Head of caudate nucleus (tissue), 42 donors: ENCODE measurements at regions not wholly inside any gene's neighbourhood (a gene's known extent, or its start where the extent isn't known, plus 50 kb on each side); places are given as distances from the start of the nearest gene placed in this dataset.

ENCODE experiments used
- DNase-seq, 42 donors: peaks; one replicate each; pipeline versions ENCODE4 v3.0.0 to v3.0.0-alpha.2; 2020 to 2021; ENCODE audit warnings: mixed read lengths in 7 of 42
- intact Hi-C: fragments of 100-400 bp; cut with DNase I; formaldehyde crosslinking; loops from one replicate; pipeline ENCODE4 v1.15.0; 2022

DNA sequence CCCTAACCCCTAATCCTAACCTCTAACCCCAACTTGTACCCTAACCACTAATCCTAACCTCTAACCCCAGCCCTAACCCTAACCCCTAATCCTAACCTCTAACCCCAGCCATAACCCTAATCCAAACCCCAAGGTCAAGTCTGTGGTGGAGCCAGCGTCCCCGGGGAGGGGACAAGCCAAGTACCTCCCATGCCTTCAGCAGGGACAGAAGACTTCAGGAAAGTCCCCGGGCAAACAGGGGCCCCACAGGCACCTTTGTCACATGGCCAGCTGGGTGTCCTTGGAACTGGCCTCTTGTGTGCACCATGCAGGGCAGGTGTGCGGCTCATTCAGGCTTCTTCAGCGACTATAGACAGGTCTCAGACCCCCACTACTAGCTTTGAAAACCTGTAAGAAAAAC, 555.8 kb downstream of the BRD1 start:
- DNase-seq: peak in 4 of 42 donors; percentile 3 to 13 (median 8)
- intact Hi-C loops: no loop called here

DNA sequence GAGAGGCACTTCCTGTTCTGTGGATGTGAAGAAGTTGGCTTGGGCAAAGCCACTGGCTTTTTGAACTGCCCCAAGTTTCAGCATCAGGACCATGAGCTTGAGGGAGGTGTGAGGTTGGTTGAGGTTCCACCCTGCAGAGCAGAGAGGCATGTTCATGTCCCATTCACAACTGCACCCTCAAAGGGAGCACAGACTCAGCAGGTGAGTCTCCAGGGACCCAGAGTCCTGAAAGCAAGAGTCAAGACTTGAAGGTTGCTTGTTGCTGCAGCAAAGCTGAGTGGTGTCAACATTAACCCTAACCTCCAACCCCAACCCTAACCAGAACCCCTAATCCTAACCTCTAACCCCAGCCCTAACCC, 556.3 kb downstream of the BRD1 start:
- intact Hi-C loops: no loop called here
- DNase-seq: peak in 1 of 42 donors; percentile 16

- DNase-seq: peak in 3 of 42 donors; percentile 11 to 30 (median 12)
These were observed 556.9 kb downstream of the BRD1 start for GRCh38 chr22:49270595-49271368.

GRCh38 chr22:49269928-49270327, 557.7 kb downstream of the BRD1 start:
- intact Hi-C loops: no loop called here

More at GRCh38 chr22:49270595-49271368, 556.9 kb downstream of the BRD1 start:
- intact Hi-C loops: no loop called here

DNA sequence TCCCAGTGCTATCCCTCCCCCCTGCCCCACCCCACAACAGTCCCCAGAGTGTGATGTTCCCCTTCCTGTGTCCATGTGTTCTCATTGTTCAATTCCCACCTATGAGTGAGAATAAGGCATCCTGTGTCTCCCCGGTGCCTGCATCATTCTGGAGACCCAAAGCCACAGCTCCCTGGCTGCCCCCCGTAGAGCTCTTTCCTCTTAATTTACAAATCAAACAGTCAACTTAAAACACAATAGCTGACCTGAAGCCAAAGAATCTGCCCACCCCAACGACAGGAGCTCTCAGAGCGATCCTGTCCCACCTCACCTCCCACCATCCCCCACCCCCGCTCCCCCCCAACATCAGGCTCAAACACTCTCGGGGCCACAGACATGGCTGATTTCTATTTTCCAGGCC, 558.3 kb downstream of the BRD1 start:
- intact Hi-C loops: no loop called here
- DNase-seq: peak in 2 of 42 donors; percentile 5 to 13

More at GRCh38 chr22:49269928-49270327, 557.7 kb downstream of the BRD1 start:
- peak in 3 of 42 donors; percentile 2 to 18 (median 12) for DNase-seq

DNA sequence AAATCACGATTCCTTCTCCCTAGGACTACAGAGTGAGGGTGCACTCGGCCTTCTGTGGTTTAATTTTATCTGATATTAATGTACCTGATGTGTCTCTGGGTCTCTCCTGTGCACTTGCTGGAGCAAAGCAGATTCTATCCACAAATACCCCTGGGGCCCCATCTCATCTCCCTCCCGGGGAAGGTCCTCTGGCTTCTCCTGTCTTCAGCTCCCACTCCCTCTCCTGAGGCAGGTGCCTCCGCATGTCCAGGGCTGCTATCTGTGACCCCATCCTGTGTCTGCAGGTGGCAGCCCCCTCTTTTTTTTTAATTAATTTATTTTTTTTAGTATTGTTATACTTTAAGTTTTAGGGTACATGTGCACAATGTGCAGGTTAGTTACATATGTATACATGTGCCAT, 558.7 kb downstream of the BRD1 start:
- intact Hi-C loops: no loop called here
- peak in 4 of 42 donors; percentile 1 to 24 (median 8) for DNase-seq

- intact Hi-C loops: no loop called here
- DNase-seq: peak in 2 of 42 donors; percentile 4 to 16
These were observed 559.7 kb downstream of the BRD1 start for GRCh38 chr22:49267996-49268395.

DNA sequence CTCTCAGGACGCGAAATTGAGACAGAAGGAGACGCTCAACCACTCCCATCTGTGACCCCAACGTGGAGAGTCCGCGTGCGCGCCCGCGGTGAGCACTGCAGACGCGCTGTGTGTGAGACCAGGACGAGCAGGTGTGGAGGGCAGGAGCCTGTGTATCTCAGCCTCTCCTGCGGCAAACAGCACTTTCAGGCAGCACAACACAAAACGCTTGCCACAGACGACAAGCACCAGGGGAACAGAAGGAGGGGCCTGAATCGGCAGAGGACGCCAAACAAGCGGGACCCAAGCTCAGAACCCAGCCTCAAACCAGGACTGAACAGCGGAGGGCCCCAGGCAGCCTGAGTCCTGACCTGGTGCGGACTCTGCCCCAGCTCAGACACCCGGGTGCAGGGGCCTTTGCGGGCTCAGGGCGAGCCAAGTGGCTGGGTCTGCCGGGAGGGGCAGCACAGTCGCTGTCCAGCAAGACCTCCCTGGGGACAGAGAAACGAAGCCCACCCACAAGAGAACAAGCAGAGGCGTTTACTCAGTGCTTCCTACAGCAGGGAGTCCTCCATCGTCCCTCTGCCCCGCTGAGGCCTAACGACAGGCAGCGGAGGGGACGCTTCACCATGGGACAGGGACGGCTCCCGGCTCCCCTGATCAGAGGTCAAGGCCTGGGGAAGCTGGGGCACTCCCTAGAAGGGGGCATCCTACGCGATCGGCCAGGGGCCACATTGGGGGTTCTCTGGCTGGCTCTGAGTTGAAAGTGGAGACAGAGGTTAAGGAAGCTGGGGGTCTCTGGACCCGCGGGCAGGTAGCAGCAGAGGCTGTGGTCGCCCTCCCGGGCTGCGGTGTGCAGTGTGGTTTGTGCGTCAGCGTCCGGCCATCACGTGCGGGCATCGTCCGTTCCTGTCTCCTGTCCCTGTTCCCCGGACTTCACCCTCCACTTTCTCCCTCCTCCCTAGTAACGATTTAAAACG, 560.8 kb downstream of the BRD1 start:
- DNase-seq: peak in 4 of 42 donors; percentile 11 to 29 (median 21)
- intact Hi-C loops: no loop called here

DNA sequence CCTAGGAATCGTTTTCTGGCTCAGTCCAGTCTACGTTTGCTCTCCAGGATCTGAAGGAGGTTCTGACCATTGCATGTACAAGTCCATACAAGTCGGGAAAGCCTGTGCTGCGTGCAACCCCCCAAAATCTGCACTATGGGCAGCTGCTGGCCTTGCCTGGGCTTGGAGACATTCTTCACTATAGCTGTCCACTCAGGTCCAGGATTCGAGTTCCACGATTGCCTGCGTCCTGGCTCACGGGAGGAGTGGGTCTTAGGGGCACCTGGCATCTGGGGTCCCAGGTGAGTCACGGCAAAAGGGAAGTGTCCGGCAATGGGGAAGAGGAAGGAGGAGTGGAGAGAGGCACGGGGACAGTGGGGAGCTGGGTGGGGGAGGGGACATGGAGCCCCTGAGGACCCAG, 563.0 kb downstream of the BRD1 start:
- intact Hi-C loops: no loop called here
- DNase-seq: peak in 3 of 42 donors; percentile 4 to 36 (median 7)

- peak in 3 of 42 donors; percentile 3 to 34 (median 9) for DNase-seq
- intact Hi-C loops: no loop called here
These were observed 564.6 kb downstream of the BRD1 start for GRCh38 chr22:49263101-49263500.

- intact Hi-C loops: no loop called here
- peak in 3 of 42 donors; percentile 4 to 36 (median 15) for DNase-seq
These were observed 565.5 kb downstream of the BRD1 start for GRCh38 chr22:49262167-49262566.

- intact Hi-C loops: no loop called here
- peak in 3 of 42 donors; percentile 12 to 34 (median 20) for DNase-seq
These were observed 566.1 kb downstream of the BRD1 start for GRCh38 chr22:49261616-49262015.

DNA sequence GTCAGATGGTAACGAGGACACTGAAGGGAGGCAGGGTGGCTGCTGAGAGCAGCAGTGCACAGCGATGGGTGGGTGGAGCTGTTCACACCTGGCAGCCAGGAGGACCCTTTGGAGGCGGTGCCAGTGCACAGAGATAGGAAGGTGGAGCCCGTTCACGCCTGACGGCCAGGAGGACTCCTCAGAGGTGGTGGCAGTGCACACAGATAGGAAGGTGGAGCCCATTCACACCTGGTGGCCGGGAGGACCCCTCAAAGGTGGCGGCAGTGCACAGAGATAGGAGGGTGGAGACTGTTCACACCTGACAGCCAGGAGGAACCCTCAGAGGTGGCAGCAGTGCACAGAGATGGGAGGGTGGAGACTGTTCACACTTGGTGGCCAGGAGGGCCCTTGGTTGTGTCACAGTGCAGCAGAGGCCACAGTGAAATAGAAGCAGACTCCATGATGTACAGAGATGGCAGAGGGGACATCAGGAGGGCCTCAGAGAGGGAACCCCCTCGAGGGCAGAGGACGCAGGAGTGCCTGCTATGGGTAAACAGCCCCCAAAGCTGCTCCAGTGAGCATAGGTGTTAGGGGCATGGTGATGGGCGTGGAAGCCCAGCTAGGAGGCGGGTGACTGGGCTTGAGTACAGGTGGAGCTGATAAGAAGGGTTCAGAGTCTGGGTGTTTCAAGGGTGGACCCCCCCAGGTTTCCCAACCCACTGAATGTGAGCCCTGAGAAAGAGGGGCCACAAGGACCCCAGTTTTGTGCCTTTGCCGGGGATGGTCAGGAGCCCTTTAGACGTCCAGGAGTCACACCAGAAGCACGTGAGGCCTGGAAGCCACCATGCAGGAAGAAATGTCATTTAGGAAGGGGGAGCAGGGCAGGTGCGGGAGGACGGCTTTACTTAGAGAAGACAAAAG, 566.7 kb downstream of the BRD1 start:
- peak in 4 of 42 donors; percentile 1 to 22 (median 12) for DNase-seq
- intact Hi-C loops: no loop called here

DNA sequence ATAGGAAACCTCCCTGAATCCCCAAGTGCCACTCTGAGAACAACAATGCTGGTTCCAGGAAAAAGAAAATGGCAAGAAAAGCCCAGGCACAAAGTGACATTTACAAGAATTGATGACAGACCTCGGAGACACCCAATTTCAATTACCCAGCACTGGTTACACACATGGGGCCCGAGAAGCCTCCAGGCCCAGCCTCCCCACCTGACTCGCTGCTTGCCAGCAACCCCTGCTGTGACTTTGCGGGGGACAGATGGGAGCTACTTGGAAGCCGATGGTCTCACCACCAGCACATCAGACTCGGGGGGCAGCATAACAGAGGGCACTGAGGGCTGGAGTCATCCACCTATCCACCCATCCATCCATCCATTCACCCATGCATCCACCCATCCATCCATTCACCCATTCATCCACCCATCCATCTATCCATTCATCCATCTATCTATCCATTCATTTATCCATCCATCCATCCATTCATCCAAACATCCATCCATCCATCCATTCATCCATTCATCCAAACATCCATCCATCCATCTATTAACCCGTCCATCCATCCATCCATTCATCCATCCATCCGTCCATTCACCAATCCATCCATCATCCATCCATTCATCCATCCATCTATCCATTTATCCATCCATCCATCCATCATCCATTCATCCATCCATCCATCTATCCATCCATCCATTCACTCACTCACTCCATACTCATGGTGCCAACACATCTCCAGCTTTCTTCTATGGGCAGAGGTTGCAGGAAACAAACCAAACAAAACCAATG, 567.6 kb downstream of the BRD1 start:
- DNase-seq: peak in 3 of 42 donors; percentile 4 to 28 (median 24)
- intact Hi-C loops: no loop called here

GRCh38 chr22:49258107-49259010, 569.3 kb downstream of the BRD1 start:
- peak in 5 of 42 donors; percentile 7 to 40 (median 14) for DNase-seq
- intact Hi-C loops: no loop called here

DNA sequence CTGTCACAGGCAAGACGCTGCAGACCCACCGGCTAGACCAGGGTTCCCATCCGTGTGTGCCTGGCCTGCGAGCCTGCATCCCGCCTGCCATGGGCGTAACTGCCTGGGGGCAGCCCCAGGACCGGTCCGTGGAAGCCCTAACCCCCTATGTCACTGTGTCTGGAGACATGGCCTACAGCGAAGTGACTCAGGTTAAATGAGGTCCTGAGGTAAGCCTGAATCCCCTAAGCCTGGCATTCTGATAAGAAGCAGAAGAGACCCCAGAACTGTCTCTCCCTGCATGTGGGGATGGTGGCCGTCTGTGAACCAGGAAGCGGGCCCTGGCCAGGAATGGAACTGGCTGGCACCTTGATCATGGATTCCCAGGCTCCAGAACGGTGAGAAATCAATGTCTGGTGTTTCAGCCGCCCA, 570.1 kb downstream of the BRD1 start:
- DNase-seq: peak in 4 of 42 donors; percentile 12 to 39 (median 16)
- intact Hi-C loops: no loop called here
